ENCODE measurements at regions not wholly inside any gene's neighbourhood (a gene's known extent, or its start where the extent isn't known, plus 50 kb on each side); places are given as distances from the start of the nearest gene placed in this dataset.
"Not testable (repeated sequence)": the region's sequence is repeated elsewhere in the genome, so short reads cannot be mapped to it uniquely, and the experiment has no call there.

- DNase-seq (ENCODE audit: low read depth), result no peak
These were observed 217.8 kb downstream of the SHOX start for GRCh38 chrX:848386-848785.

DNA sequence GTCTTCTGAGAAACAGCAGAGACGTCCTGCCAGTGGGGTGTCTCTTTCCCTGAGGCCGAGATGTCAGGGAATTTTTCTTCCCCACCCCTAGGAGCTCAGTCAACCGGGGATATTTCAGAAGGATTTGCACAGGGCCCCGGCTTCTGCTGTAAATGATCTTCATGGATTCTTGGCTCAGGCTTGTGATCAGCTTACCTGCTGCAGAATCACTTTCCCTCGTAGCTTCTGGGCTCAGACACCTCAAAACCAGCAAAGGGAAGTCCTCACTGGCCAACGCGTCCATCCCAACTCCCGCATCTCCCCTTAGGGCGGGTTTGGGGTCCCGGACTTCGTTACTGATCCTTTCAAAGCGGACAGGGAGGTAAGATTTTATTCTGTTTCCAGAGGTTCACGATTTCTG, 212.7 kb downstream of the SHOX start:
- DNase-seq (ENCODE audit: low read depth), result no peak

- no peak for DNase-seq (ENCODE audit: low read depth)
These were observed 210.0 kb downstream of the SHOX start for GRCh38 chrX:840556-840955.

GRCh38 chrX:838666-839065, 208.1 kb downstream of the SHOX start:
- not testable (repeated sequence) for DNase-seq (ENCODE audit: low read depth)

DNA sequence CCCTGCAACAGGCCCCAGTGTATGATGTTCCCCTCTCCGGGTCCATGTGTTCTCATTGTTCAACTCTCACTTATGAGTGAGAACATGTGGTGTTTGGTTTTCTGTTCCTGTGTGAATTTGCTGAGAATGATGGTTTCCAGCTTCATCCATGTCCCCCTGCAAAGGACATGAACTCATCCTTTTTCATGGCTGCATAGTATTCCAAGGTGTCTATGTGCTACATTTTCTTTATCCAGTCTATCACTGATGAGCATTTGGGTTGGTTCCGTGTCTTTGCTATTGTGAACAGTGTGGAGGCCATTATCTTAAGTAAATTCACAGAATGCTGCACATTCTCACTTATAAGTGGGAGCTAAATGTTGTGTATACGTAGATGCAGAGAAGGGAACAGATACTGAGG, 205.3 kb downstream of the SHOX start:
- DNase-seq (ENCODE audit: low read depth), result not testable (repeated sequence)

DNA sequence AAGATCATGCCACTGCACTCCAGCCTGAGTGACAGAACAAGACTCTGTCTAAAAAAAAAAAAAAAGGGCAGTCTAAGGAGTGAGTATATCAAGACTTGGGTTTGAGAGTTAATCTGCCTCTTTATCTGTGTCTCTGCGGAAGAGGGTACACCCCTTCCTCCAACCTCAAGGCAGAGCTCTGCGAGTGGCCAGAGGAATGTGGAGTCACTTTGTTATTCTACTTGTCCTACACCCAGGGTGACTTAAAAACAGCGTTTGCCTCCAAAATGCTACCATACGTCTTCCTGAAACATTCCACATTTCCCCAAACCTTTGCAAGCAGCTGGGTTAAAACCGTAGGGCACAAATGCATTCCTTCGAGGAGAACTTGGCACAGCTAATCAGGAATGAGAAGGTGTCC, 199.9 kb downstream of the SHOX start:
- DNase-seq (ENCODE audit: low read depth), result no peak

- no peak for DNase-seq (ENCODE audit: low read depth)
These were observed 198.6 kb downstream of the SHOX start for GRCh38 chrX:829145-829544.

GRCh38 chrX:828411-828959, 197.9 kb downstream of the SHOX start:
- DNase-seq (ENCODE audit: low read depth), result peak; percentile 17

- DNase-seq (ENCODE audit: low read depth), result no peak
These were observed 195.9 kb downstream of the SHOX start for GRCh38 chrX:826448-826847.

- DNase-seq (ENCODE audit: low read depth), result peak; percentile 81
These were observed 195.4 kb downstream of the SHOX start for GRCh38 chrX:825991-826390.

- not testable (repeated sequence) for DNase-seq (ENCODE audit: low read depth)
These were observed 192.5 kb downstream of the SHOX start for GRCh38 chrX:823073-823472.

GRCh38 chrX:821327-822107, 190.9 kb downstream of the SHOX start:
- no peak for DNase-seq (ENCODE audit: low read depth)

GRCh38 chrX:819684-820083, 189.1 kb downstream of the SHOX start:
- no peak for DNase-seq (ENCODE audit: low read depth)

GRCh38 chrX:817759-818300, 187.2 kb downstream of the SHOX start:
- DNase-seq (ENCODE audit: low read depth), result no peak

DNA sequence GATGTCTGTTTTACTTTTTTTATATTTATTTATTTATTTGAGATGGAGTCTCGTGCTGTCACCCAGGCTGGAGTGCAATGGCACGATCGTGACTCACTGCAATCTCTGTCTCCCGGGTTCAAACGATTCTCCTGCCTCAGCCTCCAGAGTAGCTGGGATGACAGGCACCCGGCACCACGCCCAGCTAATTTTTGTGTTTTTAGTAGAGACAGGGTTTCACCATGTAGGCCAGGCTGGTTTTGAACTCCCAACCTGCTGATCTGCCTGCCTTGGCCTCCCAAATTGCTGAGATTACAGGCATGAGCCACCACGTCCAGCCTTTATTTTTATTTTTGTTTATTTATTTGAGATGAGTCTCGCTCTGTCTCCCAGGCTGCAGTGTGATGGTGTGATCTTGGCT, 186.6 kb downstream of the SHOX start:
- not testable (repeated sequence) for DNase-seq (ENCODE audit: low read depth)

- DNase-seq (ENCODE audit: low read depth), result no peak
These were observed 185.8 kb downstream of the SHOX start for GRCh38 chrX:816411-816810.

DNA sequence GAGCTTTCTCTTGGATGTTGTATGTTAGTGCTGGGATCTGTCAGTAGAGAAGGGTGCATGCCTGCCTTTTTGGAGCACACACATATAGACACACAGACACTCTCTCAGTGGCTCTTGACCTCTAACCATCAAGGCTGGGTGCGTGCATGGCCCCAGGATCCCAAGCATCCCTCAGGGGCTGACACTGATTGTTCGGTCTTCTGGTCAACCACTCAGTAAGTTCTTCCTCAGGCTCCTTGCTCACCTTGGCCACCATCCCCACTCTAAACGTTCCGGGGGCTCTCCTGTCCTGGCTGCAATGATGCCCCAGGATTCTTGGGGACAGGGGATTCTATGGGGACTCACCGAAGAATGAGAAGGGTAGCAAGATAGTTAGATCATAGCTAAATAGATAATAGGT, 179.6 kb downstream of the SHOX start:
- no peak for DNase-seq (ENCODE audit: low read depth)

DNA sequence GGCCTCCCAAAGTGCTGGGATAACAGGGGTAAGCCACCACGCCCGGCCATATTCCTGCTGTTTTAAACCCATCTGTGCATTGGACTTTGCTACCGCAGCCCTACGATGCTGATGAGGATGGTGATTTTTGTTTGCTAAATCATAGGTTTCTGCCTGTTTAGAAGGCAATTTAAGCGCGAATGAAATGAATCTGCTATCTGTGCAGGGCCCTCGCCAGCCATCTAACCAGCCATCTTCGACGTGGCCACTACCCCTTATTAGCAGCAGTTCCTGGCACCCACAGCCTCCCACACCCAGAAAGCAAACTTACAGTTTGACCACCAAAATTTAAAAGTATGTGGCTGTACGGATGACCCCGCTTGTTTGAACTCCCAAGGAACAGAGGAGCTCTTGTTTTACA, 178.5 kb downstream of the SHOX start:
- no peak for DNase-seq (ENCODE audit: low read depth)

DNA sequence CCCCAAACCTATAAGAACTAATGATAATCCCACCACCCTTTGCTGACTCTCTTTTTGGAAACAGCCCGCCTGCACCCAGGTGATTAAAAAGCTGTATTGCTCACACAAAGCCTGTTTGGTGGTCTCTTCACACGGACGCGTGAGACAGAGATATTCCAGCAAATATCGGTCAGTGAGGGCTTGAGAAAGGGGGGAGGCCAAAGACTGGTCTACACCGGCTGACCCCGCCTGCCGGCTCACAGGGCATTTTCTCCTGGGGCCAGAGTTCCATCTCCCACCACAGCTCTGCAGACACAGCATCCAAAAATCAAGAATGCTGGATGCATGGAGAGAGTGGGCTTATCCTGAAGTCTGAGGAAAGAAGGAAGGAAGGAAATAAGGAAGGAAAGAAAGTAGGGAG, 176.0 kb downstream of the SHOX start:
- no peak for DNase-seq (ENCODE audit: low read depth)

DNA sequence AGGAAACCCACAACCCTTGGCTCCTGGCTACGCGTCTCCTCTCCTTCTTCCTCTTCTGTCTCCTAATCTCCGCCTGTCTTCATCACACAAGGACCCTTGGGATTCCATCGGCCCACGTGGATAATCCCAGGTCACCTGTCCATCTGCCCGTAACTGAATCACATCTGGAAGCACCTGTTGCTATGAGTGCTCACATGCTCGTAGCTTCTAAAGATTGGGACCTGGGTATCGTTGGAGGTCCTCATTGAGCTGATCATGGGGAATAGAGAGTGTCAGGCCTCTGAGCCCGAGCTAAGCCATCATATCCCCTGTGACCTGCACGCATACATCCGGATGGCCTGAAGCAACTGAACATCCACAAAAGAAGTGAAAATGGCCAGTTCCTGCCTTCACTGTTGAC, 175.4 kb downstream of the SHOX start:
- no peak for DNase-seq (ENCODE audit: low read depth)

DNA sequence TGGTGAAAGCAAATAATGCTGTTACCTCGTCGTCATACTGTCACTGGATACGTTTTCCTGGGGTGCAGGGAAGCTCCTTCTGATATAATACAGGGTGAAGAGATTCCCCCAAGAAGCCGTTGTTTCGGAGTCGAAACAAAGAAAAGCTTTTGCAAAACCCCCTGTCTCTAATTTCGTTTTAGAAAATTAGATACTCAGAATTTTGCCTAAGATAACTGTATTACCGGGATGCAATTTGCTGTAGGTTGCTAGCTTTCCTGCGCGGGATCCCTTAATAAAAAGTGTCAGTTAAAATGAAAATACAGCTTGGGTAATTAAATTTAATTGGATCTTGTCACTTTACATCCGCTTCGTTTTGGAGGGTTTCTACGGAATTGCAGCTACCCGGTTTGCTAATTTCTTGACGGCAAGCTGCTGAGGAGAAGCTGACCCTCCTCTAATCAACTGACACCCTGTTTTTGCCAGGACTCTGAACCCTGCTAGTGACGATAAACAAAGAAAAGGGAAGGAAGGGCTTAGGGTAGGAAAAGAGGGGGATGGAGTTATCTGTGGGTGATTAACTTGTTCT, 174.6 kb downstream of the SHOX start:
- DNase-seq (ENCODE audit: low read depth), result no peak

DNA sequence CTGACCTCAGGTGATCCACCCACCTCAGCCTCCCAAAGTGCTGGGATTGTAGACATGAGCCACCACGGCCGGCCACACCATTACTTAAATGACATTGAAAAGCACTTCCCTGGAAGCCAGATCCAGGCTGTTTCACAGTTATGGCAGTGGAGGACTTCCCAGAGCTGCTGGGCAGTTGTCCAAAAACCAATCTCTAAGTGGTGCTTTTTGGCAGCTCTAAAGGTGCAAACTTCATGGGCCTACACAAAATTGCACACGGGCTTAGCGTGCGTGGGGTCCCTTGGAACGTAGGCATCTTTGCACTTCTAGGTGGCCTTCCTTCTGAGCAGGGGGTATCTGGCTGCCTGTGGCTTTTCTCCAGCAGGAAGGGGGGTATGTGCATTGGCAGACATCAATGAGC, 172.3 kb downstream of the SHOX start:
- DNase-seq (ENCODE audit: low read depth), result no peak

- DNase-seq (ENCODE audit: low read depth), result no peak
These were observed 169.2 kb downstream of the SHOX start for GRCh38 chrX:799808-800207.
